SK-N-SH treated with all-trans-retinoic acid at 6 μM for 48 hours (cell line): ENCODE measurements at regions not wholly inside any gene's neighbourhood (a gene's known extent, or its start where the extent isn't known, plus 50 kb on each side); places are given as distances from the start of the nearest gene placed in this dataset.

Experiments
- ARNTL ChIP-seq: fragments of 450-650 bp; formaldehyde crosslinking; IDR thresholded peaks from 2 replicates; pipeline ENCODE4 v1.5.0; 2020; ENCODE audit warnings: low read depth, mild to moderate bottlenecking, moderate library complexity, borderline replicate concordance
- BACH2 ChIP-seq: fragments of 250-450 bp; sonication (Bioruptor Pico); IDR thresholded peaks from 2 replicates; pipeline ENCODE4 v1.9.0; 2021; ENCODE audit warnings: mild to moderate bottlenecking, borderline replicate concordance
- ESRRG ChIP-seq: fragments of 250-450 bp; sonication (Bioruptor Pico); IDR thresholded peaks from 2 replicates; pipeline ENCODE4 v1.6.1; 2021; ENCODE audit warnings: mild to moderate bottlenecking
- ISL1 ChIP-seq: fragments of 250-450 bp; sonication (Bioruptor Pico); IDR thresholded peaks from 2 replicates; pipeline ENCODE4 v2.1.2; 2022; ENCODE audit warnings: mild to moderate bottlenecking, moderate library complexity
- PATZ1 ChIP-seq: fragments of 250-450 bp; sonication (Bioruptor Pico); IDR thresholded peaks from 2 replicates; pipeline ENCODE4 v1.8.0; 2020; ENCODE audit warnings: mild to moderate bottlenecking, moderate library complexity, borderline replicate concordance
- RARB ChIP-seq: fragments of 250-450 bp; sonication (Bioruptor Pico); IDR thresholded peaks from 2 replicates; pipeline ENCODE4 v1.8.0; 2021; ENCODE audit warnings: mild to moderate bottlenecking, moderate library complexity
- ZNF565 ChIP-seq: fragments of 450-650 bp; formaldehyde crosslinking; conservative IDR thresholded peaks from 2 replicates; pipeline ENCODE4 v1.5.0; 2020; ENCODE audit warnings: low read depth, mild to moderate bottlenecking, moderate library complexity
- ZNF8 ChIP-seq: fragments of 450-650 bp; formaldehyde crosslinking; IDR thresholded peaks from 2 replicates; pipeline ENCODE4 v1.5.0; 2020; ENCODE audit warnings: mild to moderate bottlenecking, moderate library complexity
- TF ChIP-seq, protein P1 (sequence below): fragments of 250-450 bp; sonication (Bioruptor Pico); IDR thresholded peaks from 2 replicates; pipeline ENCODE4 v1.8.0; 2021; ENCODE audit warnings: low read depth, mild to moderate bottlenecking, moderate library complexity, borderline replicate concordance
- TF ChIP-seq, protein P2 (sequence below): fragments of 250-450 bp; sonication (Bioruptor Pico); IDR thresholded peaks from 2 replicates; pipeline ENCODE4 v1.5.1; 2020; ENCODE audit warnings: low read depth, mild to moderate bottlenecking, moderate library complexity

DNA sequence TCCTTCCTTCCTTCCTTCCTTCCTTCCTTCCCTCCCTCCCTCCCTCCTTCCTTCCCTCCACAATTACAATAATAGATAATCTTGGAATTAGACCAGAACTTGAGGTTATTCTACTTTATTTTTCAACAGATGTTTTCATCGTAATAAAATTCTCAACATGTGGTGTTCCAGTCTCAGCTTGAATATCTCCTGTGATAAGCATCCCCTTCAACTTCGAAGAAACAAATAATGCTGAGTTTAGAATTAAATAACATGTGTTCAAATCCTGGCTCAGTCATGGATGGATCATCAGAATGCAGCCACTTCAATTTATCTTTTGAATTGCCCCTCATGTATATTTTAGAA lies 91.4 kb upstream of the PAPPA start:
- TF ChIP-seq RARB (CRISPR knock-in tag): no peak
- TF ChIP-seq, protein P1, sequence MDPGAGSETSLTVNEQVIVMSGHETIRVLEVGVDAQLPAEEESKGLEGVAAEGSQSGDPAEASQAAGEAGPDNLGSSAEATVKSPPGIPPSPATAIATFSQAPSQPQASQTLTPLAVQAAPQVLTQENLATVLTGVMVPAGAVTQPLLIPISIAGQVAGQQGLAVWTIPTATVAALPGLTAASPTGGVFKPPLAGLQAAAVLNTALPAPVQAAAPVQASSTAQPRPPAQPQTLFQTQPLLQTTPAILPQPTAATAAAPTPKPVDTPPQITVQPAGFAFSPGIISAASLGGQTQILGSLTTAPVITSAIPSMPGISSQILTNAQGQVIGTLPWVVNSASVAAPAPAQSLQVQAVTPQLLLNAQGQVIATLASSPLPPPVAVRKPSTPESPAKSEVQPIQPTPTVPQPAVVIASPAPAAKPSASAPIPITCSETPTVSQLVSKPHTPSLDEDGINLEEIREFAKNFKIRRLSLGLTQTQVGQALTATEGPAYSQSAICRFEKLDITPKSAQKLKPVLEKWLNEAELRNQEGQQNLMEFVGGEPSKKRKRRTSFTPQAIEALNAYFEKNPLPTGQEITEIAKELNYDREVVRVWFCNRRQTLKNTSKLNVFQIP: no peak
- no peak for TF ChIP-seq ZNF565 (CRISPR knock-in tag)
- TF ChIP-seq, protein P2, sequence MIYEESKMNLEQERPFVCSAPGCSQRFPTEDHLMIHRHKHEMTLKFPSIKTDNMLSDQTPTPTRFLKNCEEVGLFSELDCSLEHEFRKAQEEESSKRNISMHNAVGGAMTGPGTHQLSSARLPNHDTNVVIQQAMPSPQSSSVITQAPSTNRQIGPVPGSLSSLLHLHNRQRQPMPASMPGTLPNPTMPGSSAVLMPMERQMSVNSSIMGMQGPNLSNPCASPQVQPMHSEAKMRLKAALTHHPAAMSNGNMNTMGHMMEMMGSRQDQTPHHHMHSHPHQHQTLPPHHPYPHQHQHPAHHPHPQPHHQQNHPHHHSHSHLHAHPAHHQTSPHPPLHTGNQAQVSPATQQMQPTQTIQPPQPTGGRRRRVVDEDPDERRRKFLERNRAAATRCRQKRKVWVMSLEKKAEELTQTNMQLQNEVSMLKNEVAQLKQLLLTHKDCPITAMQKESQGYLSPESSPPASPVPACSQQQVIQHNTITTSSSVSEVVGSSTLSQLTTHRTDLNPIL (CRISPR knock-in tag): no peak
- TF ChIP-seq ESRRG: no peak
- TF ChIP-seq PATZ1: no peak
- no peak for TF ChIP-seq ISL1 (CRISPR knock-in tag)
- TF ChIP-seq ARNTL (CRISPR knock-in tag): no peak
- TF ChIP-seq ZNF8 (CRISPR knock-in tag): no peak
- TF ChIP-seq BACH2 (CRISPR knock-in tag): no peak
